GM10266 (cell line): ENCODE measurements at regions not wholly inside any gene's neighbourhood (a gene's known extent, or its start where the extent isn't known, plus 50 kb on each side); places are given as distances from the start of the nearest gene placed in this dataset.
A peak's percentile ranks its signal among the peaks of the same experiment; 100 is the strongest.

Experiments used
- DNase-seq: peaks from one replicate; pipeline ENCODE4 v3.0.0; 2012; ENCODE audit errors: extremely low spot score
- CTCF ChIP-seq: IDR thresholded peaks from 2 replicates; pipeline ENCODE4 v1.5.1; 2012; ENCODE audit warnings: mild to moderate bottlenecking, low read depth; ENCODE audit not compliant: control insufficient read depth, insufficient read depth; ENCODE audit errors: missing control alignments

DNA sequence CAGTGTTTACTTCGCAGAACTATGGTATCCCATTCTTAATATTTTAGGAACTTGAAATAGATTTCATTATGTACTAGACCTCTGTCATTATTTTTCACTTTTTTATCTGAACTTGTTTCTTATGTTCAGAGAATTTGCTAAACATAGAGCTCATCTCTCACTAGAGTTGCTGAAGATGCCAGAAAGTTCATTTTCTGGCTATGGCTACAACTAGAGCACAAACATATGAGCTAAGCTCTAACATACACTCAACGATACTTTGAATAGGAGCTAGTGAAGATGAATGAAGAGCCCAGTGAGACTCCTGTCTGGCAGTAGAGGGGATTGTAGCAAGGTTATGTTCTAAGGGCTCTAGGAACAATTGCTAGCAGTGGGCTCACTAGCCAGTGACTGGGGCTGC lies 582.2 kb downstream of the KIF4B start:
- no peak for TF ChIP-seq CTCF
- no peak for DNase-seq

GRCh38 chr5:155598552-155598951 lies 585.0 kb downstream of the KIF4B start:
- no peak for DNase-seq
- TF ChIP-seq CTCF = no peak

DNA sequence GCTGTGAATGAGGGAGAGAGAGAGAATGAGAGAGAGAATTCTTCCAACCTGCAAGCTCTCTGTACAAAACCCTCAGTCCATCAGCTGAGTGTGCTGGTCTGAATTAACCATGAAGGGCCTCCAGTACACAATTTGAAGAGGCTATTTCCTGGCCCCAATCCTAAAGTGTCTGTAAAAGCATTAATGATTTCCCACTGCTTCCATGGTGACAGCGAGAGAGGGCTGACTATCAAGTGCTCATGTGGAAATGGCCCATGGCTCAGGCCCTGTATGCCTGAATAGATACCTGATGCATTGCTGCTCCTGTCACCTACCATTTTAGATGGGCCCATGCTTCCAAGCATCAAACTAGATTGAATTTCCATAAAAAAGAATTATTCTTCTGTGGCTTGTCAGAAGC lies 592.4 kb downstream of the KIF4B start:
- no peak for DNase-seq
- no peak for TF ChIP-seq CTCF

DNA sequence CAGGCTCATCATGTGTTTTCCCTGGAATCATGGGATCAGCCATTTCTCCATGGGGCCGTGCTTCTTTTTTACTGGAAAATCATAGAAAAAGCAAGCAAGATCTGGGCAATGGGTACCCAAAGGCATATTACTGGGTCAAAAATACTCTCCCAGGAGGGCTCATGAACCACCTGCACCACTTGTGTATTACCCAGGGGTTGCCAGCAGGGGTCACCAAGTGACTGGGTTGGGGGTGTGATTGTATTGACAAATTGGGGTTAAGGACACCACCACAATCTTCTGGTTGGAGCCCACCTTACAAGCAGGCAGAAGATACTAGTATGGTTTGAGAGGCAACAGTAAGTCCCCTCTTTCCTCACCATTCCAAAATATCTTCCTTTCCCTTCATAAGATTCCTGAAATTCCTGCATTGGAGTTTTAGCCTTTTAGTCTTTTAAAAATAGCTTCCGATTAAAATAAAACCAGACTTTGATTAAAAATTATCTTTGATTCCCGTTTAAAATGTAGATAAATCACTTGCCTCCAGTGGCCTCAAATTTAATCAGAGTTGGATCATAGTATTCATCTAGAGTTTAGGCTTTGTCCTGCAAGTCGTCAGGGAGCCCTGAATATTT lies 603.3 kb downstream of the KIF4B start:
- TF ChIP-seq CTCF = peak; percentile 69

DNA sequence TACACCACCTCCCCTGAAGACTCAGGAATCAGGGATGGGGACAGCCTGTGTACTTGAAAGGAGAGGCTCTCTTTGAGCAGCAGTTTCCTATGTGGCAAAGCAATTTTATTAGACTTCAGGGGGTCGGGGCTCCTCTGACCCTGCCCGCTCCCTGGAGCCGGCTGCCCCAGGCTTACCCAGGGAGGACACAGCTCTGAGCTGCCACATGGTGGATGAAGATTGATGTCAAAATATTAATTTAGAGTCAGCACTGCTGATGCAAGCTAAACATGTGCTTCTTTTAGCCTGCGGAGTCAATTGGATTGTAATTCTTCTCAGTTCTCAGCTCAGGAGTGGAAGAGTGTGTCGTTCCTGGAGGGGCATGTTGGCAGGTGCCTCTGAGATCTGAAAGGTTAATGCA lies 606.1 kb downstream of the KIF4B start:
- DNase-seq = no peak
- no peak for TF ChIP-seq CTCF

More for the DNA sequence above, 603.3 kb downstream of the KIF4B start:
- DNase-seq = peak; percentile 50

- DNase-seq = no peak
- no peak for TF ChIP-seq CTCF
These were observed 607.4 kb downstream of the KIF4B start for GRCh38 chr5:155620821-155621410.

GRCh38 chr5:155624597-155625241 lies 611.2 kb downstream of the KIF4B start:
- no peak for TF ChIP-seq CTCF
- DNase-seq = no peak
